Neural crest cell (in vitro differentiated cells): ENCODE measurements at regions not wholly inside any gene's neighbourhood (a gene's known extent, or its start where the extent isn't known, plus 50 kb on each side); places are given as distances from the start of the nearest gene placed in this dataset.

ENCODE experiments used
- DNase-seq: peaks from one replicate; pipeline ENCODE4 v3.0.0; 2021; ENCODE audit warnings: low read depth, mixed read lengths, low spot score
- H3K27ac Mint-ChIP-seq: one replicate; pipeline ENCODE4 v1.8.0; 2021; ENCODE audit warnings: mild to moderate bottlenecking, mixed read lengths; ENCODE audit not compliant: unreplicated experiment
- H3K27me3 Mint-ChIP-seq: 2 replicates; pipeline ENCODE4 v1.8.0; 2021; ENCODE audit warnings: low read depth, mild to moderate bottlenecking, mixed read lengths
- H3K36me3 Mint-ChIP-seq: 2 replicates; pipeline ENCODE4 v1.8.0; 2021; ENCODE audit warnings: low read depth, mild to moderate bottlenecking, mixed read lengths
- H3K4me1 Mint-ChIP-seq: 2 replicates; pipeline ENCODE4 v1.8.0; 2021; ENCODE audit warnings: mixed read lengths
- H3K4me3 Mint-ChIP-seq: one replicate; pipeline ENCODE4 v1.8.0; 2021; ENCODE audit warnings: mild to moderate bottlenecking, mixed read lengths
- H3K9me3 Mint-ChIP-seq: 2 replicates; pipeline ENCODE4 v1.8.0; 2021; ENCODE audit warnings: mixed read lengths
- CTCF ChIP-seq: fragments of 200-600 bp; sonication (generic); conservative IDR thresholded peaks from 2 replicates; pipeline ENCODE4 v1.5.0; 2021; ENCODE audit warnings: antibody characterized with exemption, mild to moderate bottlenecking

GRCh38 chr12:94725375-94726168 lies 75.2 kb upstream of the TMCC3 start:
- H3K36me3 Mint-ChIP-seq, result peaks cover 2% of the 10 kb centered on the region
- H3K27me3 Mint-ChIP-seq, result no peaks in the 10 kb centered on the region
- no peak overlapping the region for H3K4me3 Mint-ChIP-seq
- H3K9me3 Mint-ChIP-seq, result peaks cover 4% of the 10 kb centered on the region
- peak; percentile 51 for TF ChIP-seq CTCF
- no peak for DNase-seq
- H3K4me1 Mint-ChIP-seq, result peaks cover 14% of the 10 kb centered on the region
- H3K27ac Mint-ChIP-seq, result peak overlapping the region; percentile 81

- peaks cover 1% of the 10 kb centered on the region for H3K9me3 Mint-ChIP-seq
Measured at GRCh38 chr12:94722664-94723063, 72.3 kb upstream of the TMCC3 start.

GRCh38 chr12:94721173-94721572 lies 70.8 kb upstream of the TMCC3 start:
- TF ChIP-seq CTCF, result no peak
- Mint-ChIP-seq H3K27ac (no peak overlapping the region), H3K9me3 (no peaks in the 10 kb centered on the region), H3K4me1 (peaks cover 25% of the 10 kb centered on the region), H3K27me3 (no peaks in the 10 kb centered on the region), H3K4me3 (no peak overlapping the region), H3K36me3 (no peaks in the 10 kb centered on the region)
- no peak for DNase-seq

More at GRCh38 chr12:94722664-94723063, 72.3 kb upstream of the TMCC3 start:
- Mint-ChIP-seq H3K27ac (no peak overlapping the region), H3K4me1 (peaks cover 17% of the 10 kb centered on the region), H3K4me3 (no peak overlapping the region), H3K27me3 (no peaks in the 10 kb centered on the region), H3K36me3 (peaks cover 2% of the 10 kb centered on the region)
- no peak for DNase-seq
- TF ChIP-seq CTCF, result no peak

- DNase-seq, result no peak
- H3K9me3 Mint-ChIP-seq, result no peaks in the 10 kb centered on the region
- H3K27ac Mint-ChIP-seq, result no peak overlapping the region
- H3K27me3 Mint-ChIP-seq, result no peaks in the 10 kb centered on the region
- no peak for TF ChIP-seq CTCF
- no peak overlapping the region for H3K4me3 Mint-ChIP-seq
- H3K36me3 Mint-ChIP-seq, result no peaks in the 10 kb centered on the region
- peaks cover 19% of the 10 kb centered on the region for H3K4me1 Mint-ChIP-seq
Measured at GRCh38 chr12:94718114-94718513, 67.8 kb upstream of the TMCC3 start.

GRCh38 chr12:94717656-94718055 lies 67.3 kb upstream of the TMCC3 start:
- Mint-ChIP-seq H3K27me3 (no peaks in the 10 kb centered on the region), H3K27ac (no peak overlapping the region)
- no peak for TF ChIP-seq CTCF

More at GRCh38 chr12:94717656-94718055, 67.3 kb upstream of the TMCC3 start:
- DNase-seq, result no peak
- H3K9me3 Mint-ChIP-seq, result no peaks in the 10 kb centered on the region
- H3K4me3 Mint-ChIP-seq, result no peak overlapping the region
- H3K36me3 Mint-ChIP-seq, result no peaks in the 10 kb centered on the region
- H3K4me1 Mint-ChIP-seq, result peaks cover 24% of the 10 kb centered on the region
